MG63 (cell line): ENCODE measurements at regions not wholly inside any gene's neighbourhood (a gene's known extent, or its start where the extent isn't known, plus 50 kb on each side); places are given as distances from the start of the nearest gene placed in this dataset.
A peak's percentile ranks its signal among the peaks of the same experiment; 100 is the strongest.
"Not testable (repeated sequence)": the region's sequence is repeated elsewhere in the genome, so short reads cannot be mapped to it uniquely, and the experiment has no call there.

ENCODE experiments used
- DNase-seq: peaks from one replicate; pipeline ENCODE4 v3.0.0-alpha.2; 2020
- H3K27me3 ChIP-seq: fragments of 250-450 bp; sonication (Bioruptor Pico); 2 replicates; pipeline ENCODE4 v1.5.1; 2020; ENCODE audit warnings: mild to moderate bottlenecking, moderate library complexity
- H3K36me3 ChIP-seq: fragments of 250-450 bp; sonication (Bioruptor Pico); 2 replicates; pipeline ENCODE4 v1.5.1; 2020; ENCODE audit warnings: mild to moderate bottlenecking, moderate library complexity
- H3K4me3 ChIP-seq: fragments of 250-450 bp; sonication (Bioruptor Pico); 2 replicates; pipeline ENCODE4 v1.5.1; 2020; ENCODE audit warnings: mild to moderate bottlenecking, moderate library complexity
- H3K9me3 ChIP-seq: fragments of 250-450 bp; sonication (Bioruptor Pico); 2 replicates; pipeline ENCODE4 v1.5.1; 2020; ENCODE audit warnings: mild to moderate bottlenecking, moderate library complexity

DNA sequence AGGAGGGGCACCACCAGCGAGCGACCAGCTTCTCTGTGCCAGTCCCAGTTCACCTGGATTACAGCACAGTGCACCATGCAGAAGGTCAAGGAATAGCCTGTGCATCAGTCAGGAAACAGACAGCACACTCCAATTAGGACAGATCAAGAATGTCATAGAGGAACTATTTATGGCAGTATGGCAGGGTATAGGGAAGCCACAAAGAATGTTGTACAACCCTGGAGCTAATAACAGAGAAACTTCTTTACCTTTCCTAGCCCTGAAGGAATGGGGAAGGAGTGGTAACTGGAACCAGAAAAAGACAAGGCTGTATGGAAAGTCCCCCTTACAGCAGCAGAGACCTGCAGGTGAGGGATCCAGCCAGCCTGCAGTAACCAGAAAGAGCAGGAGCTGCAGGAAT lies 87.8 kb upstream of the USP24 start:
- DNase-seq: no peak
- Histone ChIP-seq H3K36me3 (no peaks in the 10 kb centered on the region), H3K4me3 (no peak overlapping the region), H3K9me3 (0 out of 2 replicates have a peak, but pooled peaks cover 4% of the 10 kb centered on the region), H3K27me3 (no peaks in the 10 kb centered on the region)

DNA sequence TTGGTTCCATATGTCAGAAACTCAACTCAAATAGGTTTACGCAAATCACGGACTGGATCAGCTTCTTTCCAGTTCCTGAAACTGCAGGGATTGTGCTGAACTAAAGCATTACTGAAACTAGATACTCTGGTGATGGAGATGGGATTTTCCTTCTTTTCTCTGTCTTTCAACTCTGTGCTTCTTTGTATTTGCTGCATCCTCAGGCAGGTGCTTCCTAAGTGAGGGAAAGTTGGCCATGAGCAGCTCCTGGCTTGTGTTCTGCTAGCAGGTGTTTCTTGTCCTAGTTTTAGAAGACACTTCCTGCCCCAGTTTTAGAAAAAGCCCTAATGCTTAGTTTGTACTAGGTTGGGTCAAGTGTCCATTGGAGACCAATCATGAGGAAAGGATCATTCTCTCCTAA lies 86.7 kb upstream of the USP24 start:
- Histone ChIP-seq H3K4me3 (no peak overlapping the region), H3K27me3 (no peaks in the 10 kb centered on the region)

DNA sequence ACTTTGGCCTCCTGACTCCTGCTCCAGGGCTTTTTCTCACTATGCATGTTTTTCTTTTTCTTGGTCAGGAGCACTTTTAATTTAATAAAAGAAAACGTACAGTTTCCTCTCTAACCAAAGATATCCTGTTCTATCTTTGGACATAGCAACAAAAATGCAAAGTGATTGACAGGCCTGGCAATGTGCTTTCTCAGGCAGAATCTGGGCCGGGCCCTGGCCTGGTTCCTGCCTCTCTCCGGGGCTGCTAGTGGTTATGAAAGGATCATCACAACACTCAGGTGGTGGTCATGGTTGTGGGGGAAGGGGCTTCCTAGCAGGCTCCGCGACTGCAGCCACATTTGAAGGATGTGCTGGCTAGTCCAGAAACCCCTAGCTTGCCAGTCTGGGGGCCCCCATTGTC lies 85.8 kb upstream of the USP24 start:
- no peaks in the 10 kb centered on the region for H3K36me3 ChIP-seq
- H3K27me3 ChIP-seq: no peaks in the 10 kb centered on the region
- DNase-seq: no peak
- peaks cover 4% of the 10 kb centered on the region for H3K9me3 ChIP-seq
- H3K4me3 ChIP-seq: no peak overlapping the region

More for the DNA sequence above, 86.7 kb upstream of the USP24 start:
- no peak for DNase-seq
- H3K9me3 ChIP-seq: 0 out of 2 replicates have a peak, but pooled peaks cover under 1% of the 10 kb centered on the region
- no peaks in the 10 kb centered on the region for H3K36me3 ChIP-seq

DNA sequence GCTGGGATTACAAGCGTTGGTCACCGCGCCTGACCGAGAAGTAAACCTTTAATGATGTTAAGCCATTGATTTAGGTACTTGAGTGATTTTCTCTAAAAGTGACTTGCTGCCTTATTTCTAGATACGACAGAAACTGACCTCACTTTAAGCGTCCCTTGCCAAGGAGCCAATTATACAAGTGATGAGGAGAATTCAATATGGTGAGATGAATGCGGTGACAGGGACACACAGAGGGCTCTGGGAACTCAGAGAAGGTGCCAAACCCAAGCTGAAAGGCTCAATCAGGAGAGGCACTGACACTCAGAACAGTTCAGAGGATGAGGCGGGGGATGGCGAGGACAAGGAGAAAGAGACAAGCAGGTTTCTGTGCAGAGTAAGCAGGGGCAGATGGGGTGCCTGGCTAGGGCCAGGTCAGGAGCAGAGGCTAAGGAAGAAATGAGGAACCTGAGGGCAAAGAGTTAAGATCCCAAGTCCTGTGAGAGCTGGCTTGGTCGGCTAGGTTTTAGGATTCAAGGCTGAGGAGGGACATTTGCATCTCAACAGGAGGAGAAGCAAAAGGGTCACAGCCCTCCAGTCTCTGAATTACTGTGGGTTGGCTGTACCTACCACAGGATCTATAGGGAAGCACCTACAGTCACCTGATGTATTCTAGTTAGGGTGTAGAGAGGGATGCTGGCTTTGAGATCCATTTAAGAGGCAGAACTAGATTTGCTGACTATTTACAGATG lies 83.2 kb upstream of the USP24 start:
- H3K9me3 ChIP-seq: peaks cover 11% of the 10 kb centered on the region
- DNase-seq: no peak
- no peaks in the 10 kb centered on the region for H3K27me3 ChIP-seq
- no peak overlapping the region for H3K4me3 ChIP-seq
- no peaks in the 10 kb centered on the region for H3K36me3 ChIP-seq

DNA sequence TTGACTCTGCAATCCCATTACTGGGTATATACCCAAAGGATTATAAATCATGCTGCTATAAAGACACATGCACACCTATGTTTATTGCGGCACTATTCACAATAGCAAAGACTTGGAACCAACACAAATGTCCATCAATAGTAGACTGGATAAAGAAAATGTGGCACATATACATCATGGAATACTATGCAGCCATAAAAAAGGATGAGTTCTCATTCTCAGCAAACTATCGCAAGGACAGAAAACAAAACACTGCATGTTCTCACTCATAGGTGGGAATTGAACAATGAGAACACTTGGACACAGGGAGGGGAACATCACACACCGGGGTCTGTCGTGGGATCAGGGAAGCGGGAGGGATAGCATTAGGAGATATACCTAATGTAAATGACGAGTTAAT lies 81.1 kb upstream of the USP24 start:
- peaks cover 11% of the 10 kb centered on the region for H3K9me3 ChIP-seq
- DNase-seq, H3K27me3 ChIP-seq, H3K36me3 ChIP-seq, H3K4me3 ChIP-seq: not testable (repeated sequence)

DNA sequence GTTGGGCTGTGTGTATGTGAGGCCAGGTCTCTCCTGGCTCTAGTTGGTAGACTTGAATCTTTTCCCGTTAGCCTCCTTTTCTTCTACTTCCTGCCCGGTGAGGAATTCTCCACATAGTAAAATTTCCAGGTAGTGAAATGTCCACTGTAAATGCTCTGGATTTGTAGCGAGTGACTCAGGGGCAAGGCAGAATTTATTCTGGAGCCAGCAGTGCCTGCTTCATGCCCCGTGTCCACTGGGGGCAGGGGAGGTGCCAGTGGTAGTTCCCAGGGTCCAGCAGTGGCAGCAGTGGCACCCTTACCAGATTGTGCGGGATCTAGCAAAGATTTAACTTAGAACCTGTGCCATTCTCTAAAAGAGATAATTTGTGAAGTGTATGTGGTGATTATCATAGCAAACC lies 74.5 kb upstream of the USP24 start:
- no peak overlapping the region for H3K4me3 ChIP-seq
- no peak for DNase-seq
- no peaks in the 10 kb centered on the region for H3K9me3 ChIP-seq
- no peaks in the 10 kb centered on the region for H3K27me3 ChIP-seq
- no peaks in the 10 kb centered on the region for H3K36me3 ChIP-seq

DNA sequence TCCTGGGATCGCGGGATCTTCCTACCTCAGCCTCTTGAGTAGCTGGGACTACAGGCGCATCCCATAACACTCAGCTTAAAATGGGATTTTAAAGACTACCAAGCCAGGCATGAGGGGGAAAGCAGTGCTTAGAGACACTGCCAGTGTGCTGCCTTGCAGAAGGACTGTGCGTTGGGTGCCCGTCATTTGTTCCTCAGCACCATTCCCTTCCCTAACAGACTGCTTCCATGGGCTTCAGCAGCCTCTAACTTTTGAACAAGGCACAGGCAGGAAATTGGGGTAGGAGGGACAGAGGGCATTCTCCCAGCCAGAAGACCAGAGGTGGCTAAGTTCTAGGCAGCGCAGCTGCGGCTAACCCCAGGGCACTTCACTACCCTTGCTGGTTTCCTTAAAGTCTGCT lies 73.9 kb upstream of the USP24 start:
- Histone ChIP-seq H3K36me3 (no peaks in the 10 kb centered on the region), H3K27me3 (no peaks in the 10 kb centered on the region), H3K9me3 (no peaks in the 10 kb centered on the region), H3K4me3 (no peak overlapping the region)
- no peak for DNase-seq

DNA sequence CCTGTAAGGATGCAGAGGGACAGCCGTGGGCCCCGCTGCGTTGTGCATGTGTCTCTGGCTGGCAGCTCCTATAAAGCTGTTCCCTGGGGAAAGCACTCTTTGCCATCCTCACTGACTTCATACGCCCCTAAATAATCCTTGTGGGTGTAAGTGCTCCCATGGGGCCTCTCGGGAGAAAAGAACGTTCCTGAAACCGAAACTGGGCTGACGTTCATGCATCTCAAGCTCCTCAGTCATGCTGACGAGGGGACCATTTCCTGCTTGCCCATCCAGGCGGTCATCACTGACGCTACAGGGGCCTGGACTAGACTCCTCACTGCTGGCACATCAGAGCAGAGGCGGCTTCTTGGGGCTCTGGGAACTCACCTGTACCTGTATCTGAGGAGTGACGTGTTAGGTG lies 73.1 kb upstream of the USP24 start:
- Histone ChIP-seq H3K36me3 (no peaks in the 10 kb centered on the region), H3K27me3 (no peaks in the 10 kb centered on the region), H3K9me3 (no peaks in the 10 kb centered on the region), H3K4me3 (no peak overlapping the region)
- no peak for DNase-seq

DNA sequence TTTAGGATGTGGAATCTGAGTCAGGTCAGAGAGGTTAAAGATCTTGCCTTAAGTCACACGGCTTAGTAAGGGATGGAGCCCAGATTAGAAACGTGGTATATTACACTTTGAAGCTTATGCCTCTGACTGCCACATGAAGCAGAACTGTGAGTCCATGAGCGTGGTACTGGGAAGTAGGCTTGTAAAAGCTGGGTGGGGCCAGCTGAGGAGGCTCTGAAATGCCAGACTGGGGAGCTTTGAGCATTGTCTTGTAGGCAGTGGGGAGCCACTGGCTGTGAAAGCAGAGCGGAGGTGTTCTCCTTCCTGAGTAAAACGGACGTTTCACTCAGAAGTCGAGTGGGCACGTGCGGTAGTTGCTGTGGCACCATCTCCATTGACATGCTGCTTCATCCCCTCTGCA lies 72.6 kb upstream of the USP24 start:
- Histone ChIP-seq H3K4me3 (no peak overlapping the region), H3K27me3 (no peaks in the 10 kb centered on the region), H3K36me3 (no peaks in the 10 kb centered on the region), H3K9me3 (no peaks in the 10 kb centered on the region)
- DNase-seq: no peak

DNA sequence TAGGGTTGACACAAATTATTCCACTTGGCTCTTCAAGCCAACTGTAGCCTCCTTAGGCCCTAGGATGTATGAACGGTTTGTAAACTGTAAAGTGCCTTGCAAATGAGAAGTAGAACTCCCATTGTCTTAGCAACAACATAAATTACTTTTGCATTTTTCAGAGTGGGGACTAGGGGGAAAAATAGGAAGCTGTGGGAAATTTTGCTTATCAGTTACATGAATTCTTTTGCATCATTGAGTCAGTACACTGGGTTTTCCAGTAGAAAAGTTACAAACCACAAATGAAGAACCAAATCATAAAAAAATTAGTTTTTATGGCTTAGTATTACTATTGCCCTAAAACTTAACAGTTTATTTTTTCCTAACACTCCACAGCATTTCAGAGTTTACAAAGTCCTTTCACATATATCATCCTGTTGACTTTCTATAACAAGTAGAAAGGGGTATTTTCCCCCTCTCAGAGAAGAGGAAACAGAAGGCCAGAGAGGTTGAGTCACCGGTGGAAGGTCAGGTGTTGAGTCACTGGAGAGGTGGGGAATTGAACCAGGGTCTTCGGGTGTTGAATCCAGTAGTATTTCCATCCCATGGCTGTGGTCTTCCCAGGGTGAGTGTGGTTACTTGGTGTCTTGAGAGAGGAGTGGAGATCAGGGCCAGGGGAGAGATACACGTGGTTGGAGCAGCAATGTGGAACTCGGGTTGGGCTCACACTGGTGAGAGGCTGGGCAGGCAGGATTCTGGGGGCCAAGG lies 71.9 kb upstream of the USP24 start:
- DNase-seq: no peak
- no peaks in the 10 kb centered on the region for H3K36me3 ChIP-seq
- no peak overlapping the region for H3K4me3 ChIP-seq
- no peaks in the 10 kb centered on the region for H3K27me3 ChIP-seq
- H3K9me3 ChIP-seq: no peaks in the 10 kb centered on the region

DNA sequence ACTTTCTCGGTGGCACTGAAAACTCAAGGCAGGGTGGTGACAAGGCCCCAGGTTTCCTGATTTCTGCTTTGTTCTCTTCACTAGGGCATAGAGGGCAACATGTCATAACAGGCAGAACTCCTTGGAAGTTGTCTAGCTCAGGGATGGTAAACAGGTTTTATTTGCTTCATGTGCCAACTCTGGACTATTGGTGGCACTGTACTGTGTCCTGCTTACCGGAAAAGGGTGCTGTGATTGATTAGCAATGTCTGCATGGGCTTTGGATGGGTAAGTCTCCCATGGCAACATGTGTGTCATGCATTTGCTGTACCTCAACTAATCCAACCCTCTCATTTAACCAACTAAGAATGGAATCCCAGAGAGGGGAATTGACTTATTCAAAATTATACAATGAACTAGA lies 70.7 kb upstream of the USP24 start:
- H3K36me3 ChIP-seq: no peaks in the 10 kb centered on the region
- H3K4me3 ChIP-seq: no peak overlapping the region
- no peaks in the 10 kb centered on the region for H3K9me3 ChIP-seq
- no peaks in the 10 kb centered on the region for H3K27me3 ChIP-seq
- no peak for DNase-seq

DNA sequence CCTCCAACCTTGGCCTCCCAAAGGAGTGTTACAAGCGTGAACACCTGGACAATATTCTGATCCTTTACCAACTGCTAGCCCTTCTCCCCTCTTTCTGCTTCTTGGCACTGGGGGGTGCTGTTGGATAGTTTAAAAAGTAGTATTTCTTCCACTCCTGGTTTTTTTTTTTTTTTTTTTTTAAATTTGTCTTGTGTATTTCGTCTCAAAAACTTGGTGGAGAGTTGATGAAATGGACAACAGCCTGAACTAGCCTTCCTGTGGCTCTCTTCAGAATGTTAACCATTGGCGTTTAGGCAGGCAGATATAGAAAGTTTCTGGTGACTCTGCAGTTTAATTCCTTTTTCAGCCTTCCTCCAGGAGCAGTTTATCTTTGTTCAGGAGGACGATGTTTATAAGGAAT lies 69.7 kb upstream of the USP24 start:
- DNase-seq: no peak
- Histone ChIP-seq H3K27me3 (no peaks in the 10 kb centered on the region), H3K9me3 (no peaks in the 10 kb centered on the region), H3K4me3 (no peak overlapping the region), H3K36me3 (no peaks in the 10 kb centered on the region)

DNA sequence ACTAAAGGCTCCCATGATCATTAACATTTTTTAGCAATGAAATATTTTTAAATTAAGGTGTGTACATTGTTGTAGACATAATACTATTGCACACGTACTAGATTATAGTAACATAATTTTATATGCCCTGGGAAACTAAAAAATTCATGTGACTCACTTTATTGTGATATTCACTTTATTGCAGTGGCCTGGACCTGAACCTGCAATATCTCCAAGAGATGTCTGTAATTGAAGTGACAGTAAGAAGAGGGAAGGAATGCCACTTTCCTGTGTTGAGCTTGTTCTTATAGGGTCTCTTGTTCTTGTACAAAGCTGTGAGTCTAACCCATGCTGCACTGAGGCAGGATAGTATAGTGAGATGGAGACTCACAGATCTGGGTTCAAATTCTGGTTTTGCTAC lies 66.9 kb upstream of the USP24 start:
- H3K9me3 ChIP-seq: no peaks in the 10 kb centered on the region
- H3K4me3 ChIP-seq: no peak overlapping the region
- H3K27me3 ChIP-seq: no peaks in the 10 kb centered on the region
- H3K36me3 ChIP-seq: no peaks in the 10 kb centered on the region
- no peak for DNase-seq

DNA sequence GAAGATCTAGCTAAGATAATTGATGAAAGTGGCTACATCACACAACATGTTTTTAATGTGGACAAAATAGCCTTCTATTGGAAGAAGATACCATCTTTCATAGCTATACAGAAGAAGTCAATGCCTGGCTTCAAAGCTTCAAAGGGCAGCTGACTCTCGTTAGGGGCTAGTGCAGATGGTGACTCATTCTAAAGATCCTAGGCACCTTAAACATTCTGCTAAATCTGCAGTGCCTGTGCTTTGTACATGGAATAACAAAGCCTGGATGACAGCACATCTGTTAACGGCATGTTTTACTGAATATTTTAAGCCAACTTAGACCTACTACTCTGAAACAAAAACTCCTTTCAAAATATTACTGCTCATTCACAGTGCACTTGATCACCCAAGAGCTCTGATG lies 65.6 kb upstream of the USP24 start:
- no peak overlapping the region for H3K4me3 ChIP-seq
- H3K27me3 ChIP-seq: no peaks in the 10 kb centered on the region
- DNase-seq: no peak

DNA sequence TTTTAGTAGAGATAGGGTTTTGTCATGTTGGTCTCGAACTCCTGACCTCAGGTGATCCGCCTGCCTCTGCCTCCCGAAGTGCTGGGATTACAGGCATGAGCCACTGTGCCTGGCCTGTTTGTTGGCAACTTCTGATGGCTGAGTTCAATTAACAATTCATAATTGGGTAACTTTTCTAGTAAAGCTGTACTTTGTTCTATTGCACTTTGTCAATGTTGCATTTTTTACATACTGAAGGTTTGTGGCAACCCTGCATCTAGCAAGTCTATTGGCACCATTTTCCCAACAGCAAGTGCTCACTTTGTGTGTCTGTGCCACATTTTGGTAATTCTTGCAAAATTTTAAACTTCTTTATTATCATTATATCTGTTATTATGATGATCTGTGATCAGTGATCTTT lies 64.5 kb upstream of the USP24 start:
- Histone ChIP-seq H3K4me3 (no peak overlapping the region), H3K36me3 (no peaks in the 10 kb centered on the region), H3K9me3 (no peaks in the 10 kb centered on the region), H3K27me3 (no peaks in the 10 kb centered on the region)
- no peak for DNase-seq

More for the DNA sequence above, 65.6 kb upstream of the USP24 start:
- no peaks in the 10 kb centered on the region for H3K9me3 ChIP-seq
- no peaks in the 10 kb centered on the region for H3K36me3 ChIP-seq

DNA sequence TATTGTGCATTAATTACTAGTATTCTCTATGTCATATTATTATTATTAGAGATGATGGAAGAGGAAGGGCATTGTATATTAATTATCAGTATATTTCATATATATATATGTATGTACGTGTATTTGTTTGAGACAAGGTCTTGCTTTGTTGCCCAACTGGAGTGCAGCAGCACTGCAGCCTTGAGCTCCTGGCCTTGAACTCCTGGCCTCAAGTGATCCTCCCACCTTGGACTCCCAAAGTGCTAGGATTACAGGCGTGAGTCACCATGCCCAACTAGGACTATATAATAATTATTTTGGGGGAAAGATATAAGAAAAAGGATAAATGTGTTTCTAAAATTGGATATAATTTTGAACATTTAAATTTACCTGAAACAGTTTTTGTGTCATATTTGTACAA lies 63.2 kb upstream of the USP24 start:
- no peaks in the 10 kb centered on the region for H3K36me3 ChIP-seq
- H3K4me3 ChIP-seq: no peak overlapping the region
- no peaks in the 10 kb centered on the region for H3K27me3 ChIP-seq
- H3K9me3 ChIP-seq: no peaks in the 10 kb centered on the region
- no peak for DNase-seq

DNA sequence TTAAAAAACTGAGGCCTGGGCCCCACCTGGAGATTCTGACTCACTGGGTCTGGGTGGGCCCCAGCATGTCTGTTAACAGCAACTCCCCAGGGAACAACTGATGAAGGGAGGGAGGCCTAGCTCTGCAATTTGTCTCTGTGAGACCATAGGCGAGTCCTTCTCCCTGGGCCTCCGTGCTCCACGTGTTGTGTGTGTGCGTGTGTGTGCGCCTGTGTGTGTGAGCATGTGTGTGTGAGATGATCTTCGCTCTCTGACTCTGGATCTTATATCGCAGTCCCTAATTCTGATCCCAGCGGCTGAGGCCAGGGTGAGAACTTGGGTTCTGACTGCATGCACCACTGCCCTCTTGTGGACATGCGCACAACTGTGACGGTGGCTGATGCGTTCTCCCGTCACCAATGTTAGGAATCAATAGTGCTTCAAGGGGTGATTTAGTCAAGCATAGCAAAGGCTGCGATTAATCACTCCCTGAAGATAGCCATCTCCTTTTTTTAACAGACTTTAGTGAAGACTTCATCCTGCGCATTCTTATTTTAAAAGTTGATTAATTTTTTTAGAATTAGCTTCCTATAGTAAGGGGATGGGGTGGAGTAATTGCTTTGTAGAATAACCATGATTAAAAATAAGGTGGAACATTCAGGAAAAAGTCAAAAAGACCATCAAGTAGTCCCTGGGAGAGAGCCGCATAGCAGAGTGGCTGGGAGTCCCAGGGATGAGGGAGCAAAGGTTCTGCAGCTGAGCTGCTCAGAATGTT lies 62.4 kb upstream of the USP24 start:
- Histone ChIP-seq H3K36me3 (no peaks in the 10 kb centered on the region), H3K27me3 (no peaks in the 10 kb centered on the region), H3K4me3 (no peak overlapping the region), H3K9me3 (no peaks in the 10 kb centered on the region)
- DNase-seq: peak; percentile 62
